ENCODE measurements at regions not wholly inside any gene's neighbourhood (a gene's known extent, or its start where the extent isn't known, plus 50 kb on each side); places are given as distances from the start of the nearest gene placed in this dataset.

GRCh38 chr7:18399436-18400235 is 95.9 kb upstream of the HDAC9 start:
- TF ChIP-seq CTCF (IDR thresholded peaks at IDR 0.05), result no peak
- TF ChIP-seq POLR2A (IDR thresholded peaks at IDR 0.05), result no peak
